ENCODE measurements at regions not wholly inside any gene's neighbourhood (a gene's known extent, or its start where the extent isn't known, plus 50 kb on each side); places are given as distances from the start of the nearest gene placed in this dataset.

GRCh38 chr10:28479927-28480627 is 52.8 kb upstream of the WAC start:
- TF ChIP-seq CTCF (IDR thresholded peaks at IDR 0.05) (no peak), POLR2A (IDR thresholded peaks at IDR 0.05) (no peak)

Data from ovary (tissue), 3 donors.